ENCODE measurements at regions not wholly inside any gene's neighbourhood (a gene's known extent, or its start where the extent isn't known, plus 50 kb on each side); places are given as distances from the start of the nearest gene placed in this dataset.
"Not testable (repeated sequence)": the region's sequence is repeated elsewhere in the genome, so short reads cannot be mapped to it uniquely, and the experiment has no call there.

DNA sequence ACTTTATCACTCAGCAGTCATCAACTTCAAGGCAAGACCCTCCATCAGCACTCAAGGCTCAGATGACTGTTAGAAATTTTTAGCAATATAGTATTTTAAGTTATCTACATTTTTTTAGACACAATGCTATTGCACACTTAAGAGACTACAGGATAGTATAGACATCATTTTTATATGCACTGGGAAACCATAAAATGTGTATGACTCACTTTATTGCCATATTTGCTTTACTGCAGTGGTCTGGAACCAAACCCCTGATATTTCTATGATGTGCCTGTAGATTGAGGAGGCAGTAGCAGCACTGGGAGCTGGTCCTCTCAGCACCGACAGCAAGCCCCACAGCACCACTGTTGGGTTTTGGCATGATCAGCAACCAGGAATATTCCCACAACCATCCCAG, 264.8 kb upstream of the HNRNPA3 start:
- DNase-seq = no peak

DNA sequence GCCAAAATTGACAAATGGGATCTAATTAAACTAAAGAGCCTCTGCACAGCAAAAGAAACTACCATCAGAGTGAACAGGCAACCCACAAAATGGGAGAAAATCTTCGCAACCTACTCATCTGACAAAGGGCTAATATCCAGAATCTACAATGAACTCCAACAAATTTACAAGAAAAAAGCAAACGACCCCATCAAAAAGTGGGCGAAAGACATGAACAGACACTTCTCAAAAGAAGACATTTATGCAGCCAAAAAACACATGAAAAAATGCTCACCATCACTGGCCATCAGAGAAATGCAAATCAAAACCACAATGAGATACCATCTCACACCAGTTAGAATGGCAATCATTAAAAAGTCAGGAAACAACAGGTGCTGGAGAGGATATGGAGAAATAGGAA, 261.4 kb upstream of the HNRNPA3 start:
- not testable (repeated sequence) for DNase-seq

DNA sequence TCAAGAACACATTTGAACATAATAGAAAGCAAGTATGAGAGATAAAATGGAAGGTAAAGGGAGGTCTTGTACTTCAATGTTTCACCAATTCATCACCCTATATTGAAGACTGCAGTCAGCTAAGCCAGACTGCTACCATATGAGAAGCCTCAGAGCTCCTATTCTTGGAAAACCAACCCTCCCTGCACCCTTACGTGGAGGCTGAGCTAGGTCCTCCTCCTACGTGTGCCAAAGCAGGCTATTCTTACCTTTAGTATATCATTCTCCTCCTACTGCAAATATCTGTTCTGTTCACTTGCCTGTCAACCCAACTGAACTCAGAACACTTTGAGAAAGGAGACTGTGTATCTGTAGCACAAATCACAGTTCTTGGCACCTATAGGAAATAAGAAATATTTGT, 255.8 kb upstream of the HNRNPA3 start:
- DNase-seq = no peak

DNA sequence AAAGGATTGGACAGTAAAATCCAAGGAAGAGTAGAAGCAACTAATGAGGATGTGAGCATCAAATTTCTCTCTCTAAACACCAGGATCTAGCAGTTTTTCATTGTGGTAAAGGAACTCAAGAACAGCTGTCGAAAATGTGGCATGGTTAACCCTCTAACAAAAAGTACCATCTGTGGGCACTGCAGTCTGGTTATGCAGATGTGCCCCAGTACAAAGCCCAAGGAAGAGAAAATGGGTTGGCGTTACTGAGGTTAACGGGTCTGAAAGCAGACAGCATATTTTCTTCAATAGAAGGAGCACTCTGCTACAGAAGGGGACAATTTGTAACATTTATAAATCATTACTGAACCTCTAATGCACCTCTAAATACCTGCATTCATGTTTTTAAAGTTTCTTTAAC, 253.0 kb upstream of the HNRNPA3 start:
- DNase-seq = no peak

DNA sequence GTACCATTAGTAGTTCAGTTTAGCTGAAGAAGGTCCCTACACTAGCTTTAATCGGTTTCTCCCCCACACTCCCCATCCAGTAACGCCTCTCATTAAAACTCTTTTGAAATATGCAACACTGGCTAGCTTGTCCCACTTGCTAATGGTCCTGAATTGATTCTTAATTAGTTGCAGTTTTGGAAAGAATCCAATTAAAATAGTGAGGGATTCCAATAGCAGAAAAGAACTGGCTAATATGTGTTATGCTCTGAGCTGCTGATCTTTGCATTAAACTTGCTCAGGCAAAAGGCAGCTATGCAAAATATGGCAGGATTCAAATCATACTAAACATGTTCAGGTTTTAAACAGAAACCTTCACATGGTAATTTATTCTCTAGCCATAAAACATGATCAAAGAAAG, 252.5 kb upstream of the HNRNPA3 start:
- no peak for DNase-seq

DNA sequence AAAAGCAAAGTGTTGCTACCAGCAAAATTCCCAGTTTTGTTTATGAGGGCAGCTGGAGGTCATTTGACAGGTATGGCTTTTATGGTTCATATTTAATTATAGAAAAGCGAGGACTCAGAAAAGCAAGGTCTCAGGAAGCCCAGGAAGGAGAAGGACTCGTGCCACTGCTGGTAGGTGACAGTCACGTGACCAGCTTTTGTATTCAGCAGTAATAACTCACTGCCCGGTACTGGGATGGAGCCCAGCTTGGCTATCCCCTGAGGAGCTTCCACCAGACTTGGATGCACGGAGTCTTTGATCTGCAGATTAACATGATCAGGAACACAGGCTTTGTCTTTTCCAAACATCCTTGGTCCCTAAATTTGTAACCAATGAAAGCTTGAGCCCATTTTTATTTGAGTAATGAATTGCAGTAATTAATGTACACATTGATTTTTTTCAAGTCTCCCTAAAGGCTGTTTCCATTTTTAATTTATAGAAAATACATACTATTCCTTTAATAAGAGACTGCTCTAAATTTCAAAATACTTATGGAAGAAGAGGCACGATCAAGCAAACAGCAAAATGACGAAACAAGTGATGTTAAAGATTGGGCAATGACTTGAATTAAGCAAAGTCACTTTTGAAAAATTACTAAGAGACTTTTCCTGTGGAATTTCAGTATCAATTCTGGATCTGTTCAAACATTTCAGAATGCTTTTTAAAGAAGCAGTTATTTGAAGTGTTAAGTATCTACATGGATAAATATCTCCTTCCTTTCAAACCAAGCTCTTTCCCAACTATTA, 251.7 kb upstream of the HNRNPA3 start:
- no peak for DNase-seq

DNA sequence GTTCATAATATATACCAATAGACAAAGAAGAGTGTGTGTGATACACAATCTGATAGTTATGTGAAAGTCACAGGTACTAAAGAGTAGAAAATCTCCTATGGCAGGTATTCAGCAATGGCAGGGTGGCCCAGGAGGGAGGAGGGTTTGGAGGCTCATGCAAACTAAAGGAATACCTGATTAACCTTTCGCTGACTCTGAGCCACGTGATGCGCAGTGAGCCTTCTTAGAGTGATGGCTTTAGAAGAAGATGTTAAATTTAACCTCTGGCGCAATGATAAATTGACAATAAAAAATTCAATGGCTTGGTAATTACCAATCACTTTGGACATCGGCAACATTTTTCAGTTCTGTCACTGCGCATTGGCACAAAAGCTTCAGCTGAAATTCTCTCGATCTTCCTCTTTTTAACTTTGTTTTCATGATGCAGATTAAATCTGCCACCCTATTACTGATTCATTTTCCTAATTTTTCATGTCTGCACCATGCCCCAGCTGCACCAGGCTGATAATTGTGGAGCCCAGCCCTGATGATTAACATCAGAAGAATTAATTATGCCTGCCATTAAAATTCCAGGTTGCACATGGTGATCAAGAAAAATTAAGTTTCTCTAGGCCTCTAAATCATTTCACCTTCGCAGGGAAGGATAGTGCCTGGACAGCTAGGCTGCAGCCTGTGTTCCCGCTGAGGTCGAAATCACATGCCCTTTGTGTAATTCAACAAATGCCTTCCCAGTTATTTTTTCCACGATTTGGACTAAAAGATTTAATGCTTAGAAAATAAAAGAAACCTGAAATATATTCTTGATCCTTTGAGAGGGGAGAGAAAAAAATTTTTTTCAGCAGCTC, 250.6 kb upstream of the HNRNPA3 start:
- no peak for DNase-seq

DNA sequence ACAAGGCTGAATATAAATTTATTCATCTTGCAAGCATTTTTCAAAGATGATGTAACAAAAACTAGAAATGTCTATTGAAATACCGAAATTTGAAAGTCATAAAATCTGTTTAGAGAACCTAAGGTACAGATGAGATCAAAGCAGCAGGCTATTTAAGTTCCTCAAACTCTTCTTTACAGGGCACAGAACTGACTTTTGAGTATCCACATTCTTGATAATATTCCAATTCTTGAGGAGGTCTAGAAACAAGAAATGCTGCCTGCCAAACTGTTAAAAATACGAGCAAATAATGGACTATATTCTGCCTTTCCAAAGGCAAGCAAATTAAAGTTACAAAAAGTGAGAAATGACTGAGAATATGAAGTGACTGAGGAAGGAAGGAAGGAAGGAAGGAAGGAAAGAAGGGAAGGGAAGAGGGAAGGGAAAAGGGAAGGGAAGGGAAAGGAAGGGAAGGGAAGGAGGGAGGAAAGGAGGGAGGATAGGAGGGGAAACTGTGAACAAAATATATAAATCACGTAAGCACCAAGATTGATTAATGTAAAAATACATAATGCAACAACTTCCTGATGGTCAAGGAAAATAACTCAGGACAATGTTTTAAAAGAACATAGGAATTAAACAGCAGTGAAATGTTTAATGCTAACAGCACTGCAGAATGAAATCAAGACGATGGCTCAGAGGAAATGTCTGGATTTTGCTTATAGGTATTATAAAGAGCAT, 248.9 kb upstream of the HNRNPA3 start:
- no peak for DNase-seq

DNA sequence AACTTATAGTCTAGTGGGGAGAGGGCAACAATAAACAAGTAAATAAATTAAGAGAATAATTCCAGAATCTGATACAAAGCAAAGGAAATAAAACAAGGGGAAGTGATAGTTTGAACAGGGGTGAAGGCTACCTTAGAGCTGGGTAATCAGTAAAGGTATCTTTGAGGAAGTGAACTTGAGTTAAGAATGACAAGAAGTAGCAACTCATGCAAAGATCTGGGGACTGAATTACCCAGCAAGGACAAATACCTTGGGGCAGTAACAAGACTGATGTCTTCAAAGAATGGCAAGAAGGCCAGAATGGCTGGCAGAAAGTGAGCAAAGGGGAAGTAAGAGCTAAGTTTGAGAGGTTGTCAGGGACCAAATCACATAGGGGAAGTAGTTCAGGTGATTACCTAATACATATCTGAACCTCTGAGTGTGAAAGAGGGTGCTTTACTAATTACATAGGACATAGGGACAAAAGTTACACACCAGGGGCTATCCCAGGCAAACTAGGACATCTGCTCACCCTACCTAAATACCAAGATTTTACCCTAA, 244.6 kb upstream of the HNRNPA3 start:
- DNase-seq = no peak

DNA sequence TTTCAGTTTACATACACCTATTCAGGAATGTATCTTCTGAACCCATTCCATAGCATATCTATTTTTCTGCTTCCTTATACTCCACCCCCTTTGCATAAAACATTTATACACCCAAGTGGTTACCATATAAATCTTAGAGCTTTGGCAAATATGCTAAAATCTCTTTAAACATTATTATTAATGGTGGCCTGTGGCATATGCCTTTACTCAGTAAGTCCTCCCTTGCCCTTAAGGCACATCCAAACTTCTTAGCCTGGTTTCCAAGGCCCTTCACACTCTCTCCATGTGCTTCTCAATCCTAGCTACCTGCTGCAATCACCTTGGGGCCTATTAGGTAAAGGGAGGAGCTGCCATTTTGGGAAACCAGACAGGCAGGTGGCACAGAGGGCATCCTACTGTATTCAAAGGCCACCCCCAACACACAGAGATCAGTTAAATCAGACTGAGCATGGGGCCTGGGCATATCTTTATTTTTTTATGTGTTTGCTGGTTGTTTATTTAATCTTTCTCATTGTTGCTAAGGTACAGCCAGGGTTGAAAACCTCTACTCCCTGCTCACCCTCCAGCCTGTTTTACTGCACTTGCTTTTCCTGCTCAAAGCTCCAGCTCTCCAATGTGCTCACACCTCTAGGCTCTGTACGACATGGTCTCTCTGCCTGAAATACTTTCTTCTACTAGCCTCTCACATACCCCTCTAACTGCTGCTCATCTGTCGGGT, 242.8 kb upstream of the HNRNPA3 start:
- DNase-seq = no peak

DNA sequence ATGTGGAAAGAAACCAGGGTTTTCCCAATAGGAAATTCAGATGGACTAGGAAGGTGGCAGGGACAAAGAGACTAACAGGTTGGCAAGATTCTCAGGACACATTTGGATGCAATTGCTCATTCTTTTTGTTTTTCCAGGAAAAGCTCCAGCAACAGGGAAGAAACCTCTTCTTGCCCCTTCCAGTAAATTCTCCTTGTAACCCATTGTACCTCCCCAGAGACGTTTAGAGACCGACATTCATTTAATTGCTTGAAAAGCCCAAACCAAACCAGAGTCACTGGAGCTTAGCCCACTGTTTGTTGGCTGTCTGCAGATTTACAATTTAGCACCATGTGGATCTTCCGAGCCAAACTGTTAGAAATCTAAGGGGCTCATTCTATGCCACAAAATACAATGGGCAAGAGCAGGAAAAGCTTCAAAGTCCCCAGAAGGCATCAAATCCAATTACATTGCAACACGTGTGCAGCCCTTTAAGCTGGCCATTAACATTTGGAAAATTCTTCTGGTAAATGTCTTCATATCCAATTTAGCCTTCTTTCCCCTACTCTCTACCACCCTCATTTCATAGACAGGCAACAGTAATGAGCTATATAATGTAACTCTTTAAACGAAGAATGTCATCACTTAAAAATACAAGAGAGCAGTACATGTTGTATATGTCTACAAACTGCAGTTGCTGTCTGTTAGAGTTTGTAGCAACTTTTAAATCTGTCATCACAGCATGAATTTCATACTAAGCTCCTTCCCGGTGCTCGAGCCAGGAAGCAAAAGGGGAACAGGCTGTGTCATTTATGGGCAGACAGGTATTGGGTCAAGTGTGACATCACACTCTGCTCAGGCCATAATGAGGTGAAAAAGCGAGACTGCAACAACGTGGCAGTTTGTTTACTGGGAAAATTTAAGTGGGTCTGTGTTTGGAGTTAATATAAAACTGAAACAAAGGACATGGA, 235.6 kb upstream of the HNRNPA3 start:
- no peak for DNase-seq

DNA sequence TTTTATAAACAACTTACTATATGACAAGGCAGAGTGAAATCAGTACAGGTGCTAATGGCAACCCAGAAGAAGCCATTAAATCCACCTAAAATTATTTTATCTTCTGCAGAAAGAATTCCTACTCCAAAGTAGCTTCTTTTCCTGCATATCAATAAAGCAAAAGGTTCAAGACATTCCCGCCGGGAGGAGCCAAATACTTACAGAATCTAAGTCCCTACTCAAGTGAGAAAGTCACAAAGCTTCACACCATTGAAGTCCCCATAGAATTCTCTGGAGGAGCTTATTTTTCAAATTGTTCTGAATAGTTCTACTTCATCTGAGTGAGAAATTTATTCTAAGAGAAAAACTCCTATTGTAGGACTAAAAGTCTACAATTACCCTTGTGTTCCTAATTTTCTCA, 233.7 kb upstream of the HNRNPA3 start:
- no peak for DNase-seq

DNA sequence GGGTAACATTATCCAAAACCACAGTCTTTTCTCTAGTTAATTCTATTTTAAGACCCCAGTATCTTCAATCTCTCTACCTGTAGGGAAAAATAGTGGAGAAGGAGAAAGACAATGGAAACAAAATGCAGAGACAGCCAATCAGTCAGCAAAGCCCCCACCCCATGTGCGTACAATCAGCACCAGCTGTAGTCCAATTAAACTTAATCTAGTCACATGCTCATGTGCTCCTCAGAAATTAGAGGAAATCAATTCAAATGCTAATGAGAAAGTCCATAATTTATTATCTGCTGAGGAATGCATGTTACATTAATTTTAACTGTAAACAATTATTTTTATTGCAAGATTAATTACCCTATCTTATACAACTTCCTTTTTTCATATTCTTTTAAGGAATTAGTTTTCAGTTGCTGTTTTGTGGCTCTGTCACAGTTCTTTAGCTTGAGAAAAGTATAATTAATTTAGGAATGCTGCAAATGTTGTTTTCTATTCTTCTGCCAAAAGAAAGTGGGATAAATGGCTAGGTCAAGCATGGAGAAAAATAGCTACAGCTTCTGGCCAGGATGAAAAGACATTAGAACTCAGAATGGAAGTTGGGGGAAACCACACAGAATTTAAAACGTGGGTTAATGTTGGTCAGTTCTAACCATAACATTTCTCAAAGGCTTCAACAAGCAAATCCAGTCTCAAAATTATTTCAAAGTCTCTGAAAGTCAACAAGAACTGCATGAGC, 232.4 kb upstream of the HNRNPA3 start:
- DNase-seq = no peak

DNA sequence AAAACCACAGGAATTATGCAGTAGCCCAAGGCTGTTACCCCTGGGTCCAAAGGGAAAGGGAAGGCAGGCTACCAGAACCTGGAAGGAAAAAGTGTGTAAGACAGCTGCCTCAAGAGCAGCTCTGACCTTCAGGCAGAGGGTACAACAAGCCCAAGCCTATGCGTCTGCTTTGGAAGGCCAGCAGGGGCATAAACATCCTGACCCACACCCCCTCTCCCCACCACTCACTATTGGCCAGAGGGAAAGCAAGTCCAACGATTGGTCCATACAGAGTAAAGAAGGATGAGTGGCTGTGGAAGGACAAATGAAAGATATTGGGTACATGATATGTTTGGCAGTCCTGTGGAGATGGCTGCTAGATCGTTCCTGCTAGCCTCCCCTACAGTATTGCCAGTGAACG, 227.6 kb upstream of the HNRNPA3 start:
- DNase-seq = no peak

DNA sequence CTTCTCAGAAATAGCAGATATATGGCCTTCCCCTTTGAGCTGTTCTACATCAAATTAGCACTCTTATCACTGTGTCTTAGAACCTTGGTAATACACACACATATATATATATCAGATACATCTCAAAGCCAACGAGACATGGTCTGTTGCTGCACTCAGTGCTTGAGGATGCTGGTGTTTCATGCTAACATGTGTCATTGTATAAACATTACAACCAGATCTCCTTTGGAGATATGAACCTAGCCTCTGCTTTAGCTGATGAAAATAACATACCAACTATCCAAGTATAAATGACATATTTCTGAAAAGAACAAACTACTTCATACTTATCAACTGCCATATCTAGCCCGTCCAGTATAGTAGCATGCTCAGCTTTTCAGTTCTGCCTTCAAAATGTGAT, 226.7 kb upstream of the HNRNPA3 start:
- DNase-seq = no peak

DNA sequence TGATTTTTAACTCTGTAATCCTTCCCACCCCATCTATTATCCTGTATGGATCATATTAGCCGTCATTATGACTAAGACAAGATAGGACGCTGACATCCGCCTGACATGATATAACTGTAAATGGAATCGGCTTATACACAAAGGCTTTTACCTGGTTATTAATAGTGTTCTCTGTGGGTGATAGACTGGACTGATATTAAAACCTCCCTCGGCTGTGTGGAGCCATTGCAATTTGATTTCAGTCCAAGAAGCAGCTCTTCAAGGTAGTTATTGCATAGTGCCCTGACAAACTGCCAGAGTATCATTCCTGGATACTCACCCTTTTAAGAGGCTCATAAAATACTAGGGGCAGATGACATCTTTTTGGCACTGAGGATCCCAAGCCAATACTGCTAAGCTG, 226.1 kb upstream of the HNRNPA3 start:
- no peak for DNase-seq

DNA sequence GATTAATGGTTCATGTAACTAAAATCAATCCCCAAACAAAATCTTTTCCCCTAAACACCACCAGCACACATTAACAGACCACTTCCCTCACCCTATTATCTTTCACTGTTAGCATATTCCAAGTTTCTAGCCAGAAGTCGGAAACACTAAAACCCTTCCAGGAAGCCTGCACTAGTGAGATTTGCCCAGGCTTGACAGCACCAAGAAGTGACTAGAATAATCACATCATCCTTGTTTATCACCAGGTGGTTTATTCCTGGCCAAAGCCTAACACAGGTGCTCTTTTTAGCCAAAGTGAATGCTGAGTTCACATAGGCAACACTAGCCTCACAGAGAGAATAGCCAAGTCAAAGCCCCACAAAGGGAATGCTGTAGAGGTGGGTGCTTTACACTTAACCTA, 221.2 kb upstream of the HNRNPA3 start:
- DNase-seq = no peak

DNA sequence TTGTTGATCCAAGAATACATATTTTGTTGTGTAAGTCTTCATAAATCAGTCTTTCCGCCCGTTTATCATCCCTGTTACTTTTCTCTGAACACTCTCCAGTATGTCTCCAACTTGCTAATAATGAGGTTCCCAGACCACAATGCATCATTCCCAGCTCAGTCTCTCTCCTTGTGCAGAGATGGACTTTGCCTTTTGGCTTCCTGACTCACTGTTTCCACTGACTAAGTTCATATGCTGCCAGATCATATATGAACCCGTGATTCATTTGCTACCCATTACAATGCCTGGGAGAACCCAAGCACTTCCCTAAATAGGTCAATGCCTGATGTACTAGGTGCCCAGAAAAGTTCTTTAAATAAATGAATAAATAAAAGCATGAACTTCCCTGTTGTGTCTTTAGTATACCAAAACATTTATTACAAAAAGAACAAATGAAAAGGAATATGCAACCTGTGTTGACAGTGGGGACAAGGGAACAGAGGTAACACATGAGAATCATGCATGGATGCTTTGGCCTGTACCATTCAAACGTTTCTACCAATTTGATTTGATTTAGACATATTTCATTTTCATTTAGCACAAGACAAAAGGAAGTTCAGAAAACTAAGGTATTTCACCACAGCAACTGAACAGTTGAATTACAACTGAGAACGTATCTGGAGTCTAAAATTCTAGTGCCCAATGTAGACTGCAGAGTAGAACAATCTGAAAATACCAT, 215.4 kb upstream of the HNRNPA3 start:
- peak; percentile 1 for DNase-seq

DNA sequence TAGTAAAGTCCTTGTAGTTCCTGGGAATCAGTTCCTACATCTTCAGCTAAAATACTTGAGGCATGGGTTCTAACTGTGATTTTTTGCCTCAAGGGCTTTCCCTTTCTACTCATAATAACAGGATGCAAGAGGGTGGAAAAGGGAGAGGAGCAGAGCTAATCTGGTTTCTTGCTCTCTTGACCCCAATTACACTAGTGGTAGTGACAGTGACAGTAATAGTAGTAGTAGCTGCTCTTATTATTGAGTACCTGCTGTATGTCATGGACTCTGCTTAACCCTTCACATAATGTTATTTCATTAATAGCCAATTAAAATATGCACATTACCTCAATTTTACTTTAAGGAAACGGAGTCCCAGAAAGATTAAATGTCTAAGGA, 214.8 kb upstream of the HNRNPA3 start:
- no peak for DNase-seq

DNA sequence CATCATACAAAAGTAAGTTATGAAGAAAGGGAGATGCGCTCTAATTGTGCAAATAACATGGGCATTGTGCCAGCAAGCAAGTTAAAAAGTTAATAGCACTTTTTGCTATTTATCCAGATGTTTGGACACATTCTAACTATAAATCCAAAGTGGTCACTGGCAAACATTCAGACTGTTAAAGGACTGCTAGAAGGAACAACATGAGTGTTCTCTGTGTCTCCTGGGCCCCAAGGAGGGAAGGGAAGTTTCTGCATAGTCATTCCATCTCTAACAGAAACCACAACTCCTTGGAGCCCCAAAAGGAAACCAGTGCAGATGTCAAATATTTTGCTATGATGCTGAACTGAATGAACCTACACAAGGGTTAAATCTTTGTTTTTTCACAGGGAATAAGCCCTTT, 213.3 kb upstream of the HNRNPA3 start:
- DNase-seq = no peak
